BJ (cell line): ENCODE measurements at regions not wholly inside any gene's neighbourhood (a gene's known extent, or its start where the extent isn't known, plus 50 kb on each side); places are given as distances from the start of the nearest gene placed in this dataset.
"Not testable (repeated sequence)": the region's sequence is repeated elsewhere in the genome, so short reads cannot be mapped to it uniquely, and the experiment has no call there.

Source experiments
- CTCF ChIA-PET: fragments of 350-600 bp; formaldehyde crosslinking; extraction: SDS; loops from one replicate; lab custom pipeline; 2021; ENCODE audit warnings: antibody characterized with exemption, inconsistent platforms; lab: Yijun Ruan, JAX
- POLR2A ChIA-PET: fragments of 300-600 bp; sonication (Branson Sonifier 250); formaldehyde crosslinking; extraction: SDS; loops from one replicate; lab custom pipeline; 2021; ENCODE audit warnings: antibody characterized with exemption; lab: Charles Lee
- DNase-seq: peaks from one replicate; pipeline ENCODE4 v3.0.0-alpha.2; 2011; ENCODE audit warnings: low read depth
- H3K27me3 ChIP-seq: 2 replicates; pipeline ENCODE4 v1.6.0; 2011; ENCODE audit warnings: low read length; ENCODE audit not compliant: control insufficient read depth, insufficient read depth
- H3K36me3 ChIP-seq: 2 replicates; pipeline ENCODE4 v1.5.1; 2011; ENCODE audit warnings: low read length; ENCODE audit not compliant: control insufficient read depth, insufficient read depth
- H3K4me3 ChIP-seq: 2 replicates; pipeline ENCODE4 v1.5.1; 2011; ENCODE audit warnings: low read depth, mild to moderate bottlenecking, control low read depth, low read length
- TF ChIP-seq, protein P1 (sequence below): IDR thresholded peaks from 2 replicates; pipeline ENCODE4 v1.5.1; 2011; ENCODE audit warnings: low read depth, mild to moderate bottlenecking, control low read depth, inconsistent platforms, low read length, moderate library complexity; ENCODE audit not compliant: insufficient read depth

DNA sequence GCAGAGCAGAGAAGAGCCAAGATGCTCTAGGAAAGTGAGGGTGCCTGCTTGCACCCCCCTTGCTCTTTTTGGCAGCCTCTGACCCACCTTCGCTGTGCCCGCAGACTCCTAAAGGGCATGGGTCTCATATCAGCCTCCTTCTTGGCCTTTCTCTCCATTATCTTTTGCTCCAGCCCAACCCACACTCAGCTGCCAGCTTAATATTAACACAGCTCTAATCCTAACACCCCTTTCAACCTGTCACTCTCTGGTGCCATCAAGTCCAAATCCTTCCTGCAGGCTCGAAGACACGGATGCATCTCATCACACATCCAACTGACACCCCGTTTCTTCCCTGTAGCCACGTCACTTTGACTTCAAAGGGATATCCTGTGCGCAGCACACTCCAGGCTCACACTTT is 171.6 kb upstream of the AUTS2 start:
- DNase-seq = no peak
- TF ChIP-seq, protein P1, sequence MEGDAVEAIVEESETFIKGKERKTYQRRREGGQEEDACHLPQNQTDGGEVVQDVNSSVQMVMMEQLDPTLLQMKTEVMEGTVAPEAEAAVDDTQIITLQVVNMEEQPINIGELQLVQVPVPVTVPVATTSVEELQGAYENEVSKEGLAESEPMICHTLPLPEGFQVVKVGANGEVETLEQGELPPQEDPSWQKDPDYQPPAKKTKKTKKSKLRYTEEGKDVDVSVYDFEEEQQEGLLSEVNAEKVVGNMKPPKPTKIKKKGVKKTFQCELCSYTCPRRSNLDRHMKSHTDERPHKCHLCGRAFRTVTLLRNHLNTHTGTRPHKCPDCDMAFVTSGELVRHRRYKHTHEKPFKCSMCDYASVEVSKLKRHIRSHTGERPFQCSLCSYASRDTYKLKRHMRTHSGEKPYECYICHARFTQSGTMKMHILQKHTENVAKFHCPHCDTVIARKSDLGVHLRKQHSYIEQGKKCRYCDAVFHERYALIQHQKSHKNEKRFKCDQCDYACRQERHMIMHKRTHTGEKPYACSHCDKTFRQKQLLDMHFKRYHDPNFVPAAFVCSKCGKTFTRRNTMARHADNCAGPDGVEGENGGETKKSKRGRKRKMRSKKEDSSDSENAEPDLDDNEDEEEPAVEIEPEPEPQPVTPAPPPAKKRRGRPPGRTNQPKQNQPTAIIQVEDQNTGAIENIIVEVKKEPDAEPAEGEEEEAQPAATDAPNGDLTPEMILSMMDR = no peak
- no peaks in the 10 kb centered on the region for H3K27me3 ChIP-seq
- ChIA-PET POLR2A (no interaction called here), CTCF (no interaction called here)
- no peak overlapping the region for H3K4me3 ChIP-seq
- no peaks in the 10 kb centered on the region for H3K36me3 ChIP-seq

DNA sequence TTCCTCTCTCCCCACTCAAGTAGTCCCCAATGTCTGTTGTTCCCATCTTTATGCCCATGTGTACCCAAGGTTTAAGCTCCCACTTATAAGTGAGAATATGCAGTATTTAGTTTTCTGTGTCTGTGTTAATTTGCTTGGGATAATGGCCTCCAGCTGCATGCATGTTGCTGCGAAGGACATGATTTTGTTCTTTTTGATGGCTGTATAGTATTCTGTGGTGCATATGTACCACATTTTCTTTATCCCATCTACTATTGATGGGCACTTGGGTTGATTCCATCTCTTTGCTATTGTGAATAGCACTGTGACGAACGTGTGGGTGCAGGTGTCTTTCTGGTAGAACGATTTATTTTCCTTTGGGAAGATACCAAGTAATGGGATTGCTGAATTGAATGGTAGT is 170.2 kb upstream of the AUTS2 start:
- Histone ChIP-seq H3K4me3 (no peak overlapping the region), H3K27me3 (no peaks in the 10 kb centered on the region), H3K36me3 (no peaks in the 10 kb centered on the region)
- DNase-seq = no peak
- ChIA-PET POLR2A (no interaction called here), CTCF (no interaction called here)
- TF ChIP-seq, protein P1 = no peak

DNA sequence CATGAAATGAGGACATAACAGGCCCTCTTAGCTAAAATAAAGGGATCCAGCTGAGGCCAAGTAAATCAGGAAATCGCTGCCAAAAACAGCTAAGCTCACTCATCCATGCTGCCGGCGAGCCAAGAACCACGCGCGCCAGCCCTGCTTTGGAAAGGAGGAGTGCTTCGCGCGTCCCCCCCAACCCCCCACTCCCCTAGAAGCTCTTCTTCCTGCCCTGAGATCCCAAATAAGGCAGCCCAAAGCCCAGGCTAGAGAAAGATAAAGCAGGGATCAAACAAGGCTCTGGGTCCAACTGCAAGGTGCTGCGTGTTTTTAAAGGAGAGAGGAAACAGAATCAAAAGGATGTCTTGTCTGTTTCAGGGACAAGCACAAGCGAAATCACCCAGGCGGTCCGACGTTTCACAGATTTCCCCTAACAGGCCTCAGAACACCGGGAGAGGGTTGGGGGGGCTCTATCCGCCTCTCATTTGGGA is 168.3 kb upstream of the AUTS2 start:
- Histone ChIP-seq H3K4me3 (no peak overlapping the region), H3K36me3 (no peaks in the 10 kb centered on the region), H3K27me3 (no peaks in the 10 kb centered on the region)
- CTCF ChIA-PET = no interaction called here
- DNase-seq = no peak
- TF ChIP-seq, protein P1 = no peak
- POLR2A ChIA-PET = no interaction called here

DNA sequence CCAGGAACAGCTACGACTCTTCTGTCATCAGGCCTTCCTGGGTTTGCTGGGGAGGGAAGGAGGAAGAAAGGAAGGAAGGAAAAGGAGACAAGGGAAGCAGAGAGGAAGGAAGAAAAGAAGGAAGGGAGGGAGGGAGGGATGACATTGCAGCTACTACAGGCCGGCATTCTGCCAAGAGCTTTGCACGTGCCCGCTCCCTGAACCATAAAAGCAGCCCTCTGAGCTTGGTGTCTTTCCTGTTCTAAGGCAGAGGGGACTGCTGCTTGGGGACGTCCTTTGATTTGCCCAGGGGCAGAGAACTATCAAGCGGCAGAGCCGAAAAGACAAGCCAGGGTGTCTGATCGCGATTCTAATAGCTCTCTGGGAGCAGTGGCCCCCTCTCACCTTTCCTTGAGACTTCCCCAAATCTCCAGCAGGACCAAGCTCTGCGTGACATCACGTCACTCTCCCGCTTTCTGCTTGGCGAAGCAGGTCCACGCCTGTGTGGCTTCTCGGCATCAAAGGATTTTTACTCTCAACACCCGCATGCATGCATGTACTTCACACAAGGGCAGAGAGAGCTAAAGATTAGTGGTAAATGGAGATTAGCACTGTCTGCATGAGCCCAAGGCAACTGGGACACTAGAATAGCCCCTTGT is 167.8 kb upstream of the AUTS2 start:
- Histone ChIP-seq H3K36me3 (no peaks in the 10 kb centered on the region), H3K27me3 (no peaks in the 10 kb centered on the region), H3K4me3 (no peak overlapping the region)
- DNase-seq = no peak
- CTCF ChIA-PET = no interaction called here
- POLR2A ChIA-PET = no interaction called here
- TF ChIP-seq, protein P1 = no peak

DNA sequence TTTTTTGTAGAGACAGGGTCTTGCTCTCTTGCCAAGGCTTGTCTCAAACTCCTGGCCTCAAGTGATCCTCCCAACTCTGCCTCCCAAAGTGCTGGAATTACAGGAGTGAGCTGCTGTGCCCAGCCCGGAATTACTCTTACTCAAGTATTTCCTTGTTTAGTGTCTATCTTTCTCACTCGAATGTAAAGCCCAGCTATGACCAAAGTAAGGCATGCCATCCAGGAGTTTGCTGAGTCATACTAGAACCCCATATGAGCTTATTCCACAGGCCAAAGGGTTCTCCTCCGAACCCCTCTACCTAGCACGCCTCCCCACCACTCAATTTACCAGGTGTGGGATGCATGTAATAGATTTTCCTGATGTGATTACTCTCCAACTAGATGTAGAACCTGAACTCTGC is 166.6 kb upstream of the AUTS2 start:
- no peak for DNase-seq
- POLR2A ChIA-PET = no interaction called here
- no peaks in the 10 kb centered on the region for H3K36me3 ChIP-seq
- no peak overlapping the region for H3K4me3 ChIP-seq
- TF ChIP-seq, protein P1 = no peak
- no peaks in the 10 kb centered on the region for H3K27me3 ChIP-seq
- CTCF ChIA-PET = no interaction called here

DNA sequence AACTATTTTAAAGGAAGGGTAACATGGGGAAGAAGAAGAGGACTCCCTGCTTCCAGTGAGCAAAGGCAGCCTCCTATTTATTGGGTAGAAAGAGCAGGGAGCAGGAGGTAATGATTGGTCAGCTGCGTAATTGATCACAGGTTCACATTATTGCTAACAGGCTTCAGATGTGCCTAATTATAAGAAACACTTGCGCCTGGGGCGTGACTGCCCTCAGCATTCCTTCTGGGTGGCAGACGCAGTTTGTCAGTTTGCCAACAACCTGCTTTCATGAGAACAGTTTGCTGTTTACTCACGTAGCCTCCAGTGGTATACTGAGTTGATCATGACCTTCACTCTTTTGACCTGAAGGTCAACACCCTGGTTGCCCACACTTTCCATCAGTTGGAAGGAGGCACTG is 166.0 kb upstream of the AUTS2 start:
- H3K27me3 ChIP-seq, POLR2A ChIA-PET, H3K4me3 ChIP-seq, H3K36me3 ChIP-seq, CTCF ChIA-PET, DNase-seq: not testable (repeated sequence)
